ENCODE measurements at regions not wholly inside any gene's neighbourhood (a gene's known extent, or its start where the extent isn't known, plus 50 kb on each side); places are given as distances from the start of the nearest gene placed in this dataset.

DNA sequence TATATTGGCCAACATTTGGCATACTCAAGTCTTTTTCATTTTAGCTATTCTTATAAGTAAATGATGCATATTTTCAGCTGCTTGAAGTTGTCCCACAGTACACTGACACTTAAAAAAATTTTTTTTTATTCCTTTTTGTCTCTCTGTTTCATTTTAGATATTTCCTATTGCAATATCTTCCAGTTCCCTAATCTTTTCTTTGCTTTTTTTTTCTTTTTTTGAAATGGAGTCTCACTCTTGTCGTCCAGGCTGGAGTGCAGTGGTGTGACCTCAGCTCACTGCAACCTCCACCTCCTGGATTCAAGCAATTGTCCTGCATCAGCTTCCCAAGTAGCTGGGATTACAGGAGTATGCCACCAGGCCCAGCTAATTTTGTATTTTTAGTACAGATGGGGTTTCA is 217.4 kb upstream of the KRR1 start:
- H3K27ac Mint-ChIP-seq (ENCODE audit: unreplicated experiment), result no peak overlapping the region
- H3K4me3 ChIP-seq (ENCODE audit: low read depth, low read length), result no peak overlapping the region
- H3K4me1 Mint-ChIP-seq (ENCODE audit: low read depth, unreplicated experiment), result peaks cover 23% of the 10 kb centered on the region
- BruUV-seq (replicated peaks), result no TSS peak
- no peaks in the 10 kb centered on the region for H3K36me3 ChIP-seq (ENCODE audit: control insufficient read depth, insufficient read depth, low read length)
- no peaks in the 10 kb centered on the region for H3K27me3 Mint-ChIP-seq (ENCODE audit: insufficient read depth, unreplicated experiment)
- H3K9me3 Mint-ChIP-seq (ENCODE audit: unreplicated experiment), result no peaks in the 10 kb centered on the region
- peaks cover 23% of the 10 kb centered on the region for H3K4me1 ChIP-seq
- 0 out of 2 replicates have a peak, but pooled peaks cover 3% of the 10 kb centered on the region for H3K9me3 ChIP-seq
- POLR2A ChIA-PET, result interaction anchor here (0.6 kb wide), 1 partner anchor 61 kb away, joined by 4 read pairs; no protein-coding TSS in a partner anchor
- intact Hi-C loops (cut with micrococcal nuclease; ENCODE audit: unreplicated experiment), result no loop called here
- H3K36me3 Mint-ChIP-seq (ENCODE audit: insufficient read depth, unreplicated experiment), result peaks cover 4% of the 10 kb centered on the region
- no peak for DNase-seq
- H3K27me3 ChIP-seq (replicated peaks; ENCODE audit: control insufficient read depth, insufficient read depth, low read length), result no peaks in the 10 kb centered on the region
- TF ChIP-seq CTCF (IDR thresholded peaks at IDR 0.05; ENCODE audit: insufficient read depth in 1 of 2, low read depth in 1 of 2, low read length in 1 of 2, severe bottlenecking in 1 of 2, unreplicated experiment in 1 of 2), result no peak
- CTCF ChIA-PET, result no interaction called here
- H3K4me3 Mint-ChIP-seq (ENCODE audit: unreplicated experiment), result no peak overlapping the region

- intact Hi-C loops (cut with micrococcal nuclease; ENCODE audit: unreplicated experiment), result no loop called here
- Histone ChIP-seq H3K27me3 (replicated peaks; ENCODE audit: control insufficient read depth, insufficient read depth, low read length) (no peaks in the 10 kb centered on the region), H3K4me1 (peaks cover 34% of the 10 kb centered on the region), H3K36me3 (ENCODE audit: control insufficient read depth, insufficient read depth, low read length) (no peaks in the 10 kb centered on the region), H3K4me3 (ENCODE audit: low read depth, low read length) (no peak overlapping the region), H3K9me3 (0 out of 2 replicates have a peak, but pooled peaks cover 3% of the 10 kb centered on the region)
- H3K4me3 Mint-ChIP-seq (ENCODE audit: unreplicated experiment), result peak overlapping the region; percentile 3
- peak overlapping the region; percentile 60 for H3K27ac Mint-ChIP-seq (ENCODE audit: unreplicated experiment)
- no peaks in the 10 kb centered on the region for H3K27me3 Mint-ChIP-seq (ENCODE audit: insufficient read depth, unreplicated experiment)
- no peak for TF ChIP-seq CTCF (IDR thresholded peaks at IDR 0.05; ENCODE audit: insufficient read depth in 1 of 2, low read depth in 1 of 2, low read length in 1 of 2, severe bottlenecking in 1 of 2, unreplicated experiment in 1 of 2)
- H3K4me1 Mint-ChIP-seq (ENCODE audit: low read depth, unreplicated experiment), result peaks cover 27% of the 10 kb centered on the region
- POLR2A ChIA-PET, result no interaction called here
- no TSS peak for BruUV-seq (replicated peaks)
- no peaks in the 10 kb centered on the region for H3K36me3 Mint-ChIP-seq (ENCODE audit: insufficient read depth, unreplicated experiment)
- no peaks in the 10 kb centered on the region for H3K9me3 Mint-ChIP-seq (ENCODE audit: unreplicated experiment)
- CTCF ChIA-PET, result no interaction called here
- DNase-seq, result peak; percentile 24 to 47
These were observed 216.2 kb upstream of the KRR1 start for GRCh38 chr12:75727577-75727976.

GRCh38 chr12:75725521-75726111 is 214.2 kb upstream of the KRR1 start:
- CTCF ChIA-PET, result no interaction called here
- Mint-ChIP-seq H3K36me3 (ENCODE audit: insufficient read depth, unreplicated experiment) (no peaks in the 10 kb centered on the region), H3K27ac (ENCODE audit: unreplicated experiment) (no peak overlapping the region), H3K9me3 (ENCODE audit: unreplicated experiment) (no peaks in the 10 kb centered on the region), H3K4me1 (ENCODE audit: low read depth, unreplicated experiment) (peaks cover 45% of the 10 kb centered on the region), H3K4me3 (ENCODE audit: unreplicated experiment) (no peak overlapping the region), H3K27me3 (ENCODE audit: insufficient read depth, unreplicated experiment) (no peaks in the 10 kb centered on the region)
- H3K27me3 ChIP-seq (replicated peaks; ENCODE audit: control insufficient read depth, insufficient read depth, low read length), result no peaks in the 10 kb centered on the region
- no peak overlapping the region for H3K4me3 ChIP-seq (ENCODE audit: low read depth, low read length)
- H3K36me3 ChIP-seq (ENCODE audit: control insufficient read depth, insufficient read depth, low read length), result no peaks in the 10 kb centered on the region
- POLR2A ChIA-PET, result no interaction called here
- H3K9me3 ChIP-seq, result 0 out of 2 replicates have a peak, but pooled peaks cover 3% of the 10 kb centered on the region
- TF ChIP-seq CTCF (IDR thresholded peaks at IDR 0.05; ENCODE audit: insufficient read depth in 1 of 2, low read depth in 1 of 2, low read length in 1 of 2, severe bottlenecking in 1 of 2, unreplicated experiment in 1 of 2), result no peak
- H3K4me1 ChIP-seq, result peaks cover 54% of the 10 kb centered on the region
- intact Hi-C loops (cut with micrococcal nuclease; ENCODE audit: unreplicated experiment), result no loop called here
- no peak for DNase-seq
- no TSS peak for BruUV-seq (replicated peaks)
